ENCODE measurements at regions not wholly inside any gene's neighbourhood (a gene's known extent, or its start where the extent isn't known, plus 50 kb on each side); places are given as distances from the start of the nearest gene placed in this dataset.

- DNase-seq = no peak
Measured at GRCh38 chr5:143581649-143582048, 178.2 kb upstream of the NR3C1 start.

- DNase-seq = no peak
Measured at GRCh38 chr5:143581147-143581546, 177.7 kb upstream of the NR3C1 start.

GRCh38 chr5:143576711-143577484, 173.4 kb upstream of the NR3C1 start:
- no peak for DNase-seq

- no peak for DNase-seq
Measured at GRCh38 chr5:143575286-143575685, 171.8 kb upstream of the NR3C1 start.

GRCh38 chr5:143574236-143574635, 170.8 kb upstream of the NR3C1 start:
- DNase-seq = no peak

GRCh38 chr5:143573568-143574170, 170.2 kb upstream of the NR3C1 start:
- DNase-seq = no peak

- DNase-seq = no peak
Measured at GRCh38 chr5:143572671-143573070, 169.2 kb upstream of the NR3C1 start.

- DNase-seq = no peak
Measured at GRCh38 chr5:143571642-143572624, 168.4 kb upstream of the NR3C1 start.

- DNase-seq = no peak
Measured at GRCh38 chr5:143570989-143571388, 167.5 kb upstream of the NR3C1 start.

GRCh38 chr5:143569722-143570567, 166.5 kb upstream of the NR3C1 start:
- DNase-seq = no peak

- no peak for DNase-seq
Measured at GRCh38 chr5:143569213-143569701, 165.8 kb upstream of the NR3C1 start.

- DNase-seq = no peak
Measured at GRCh38 chr5:143567583-143568504, 164.4 kb upstream of the NR3C1 start.

- DNase-seq = no peak
Measured at GRCh38 chr5:143566139-143566538, 162.7 kb upstream of the NR3C1 start.

- DNase-seq = no peak
Measured at GRCh38 chr5:143564417-143564816, 160.9 kb upstream of the NR3C1 start.

- DNase-seq = no peak
Measured at GRCh38 chr5:143562935-143563334, 159.4 kb upstream of the NR3C1 start.

- DNase-seq = no peak
Measured at GRCh38 chr5:143561219-143561618, 157.7 kb upstream of the NR3C1 start.

GRCh38 chr5:143560378-143560777, 156.9 kb upstream of the NR3C1 start:
- no peak for DNase-seq

- DNase-seq = no peak
Measured at GRCh38 chr5:143559586-143560109, 156.2 kb upstream of the NR3C1 start.

GRCh38 chr5:143558048-143558447, 154.6 kb upstream of the NR3C1 start:
- no peak for DNase-seq

- DNase-seq = no peak
Measured at GRCh38 chr5:143557061-143557818, 153.8 kb upstream of the NR3C1 start.

Measured in NCI-H187 treated with DMSO at 0.1 percent for 48 hours (cell line).